HEK293 (cell line): ENCODE measurements at regions not wholly inside any gene's neighbourhood (a gene's known extent, or its start where the extent isn't known, plus 50 kb on each side); places are given as distances from the start of the nearest gene placed in this dataset.

Experiments used
- CTCF ChIA-PET: fragments of 350-600 bp; formaldehyde crosslinking; extraction: SDS; loops from one replicate; lab custom pipeline; 2021; ENCODE audit warnings: antibody characterized with exemption; lab: Yijun Ruan, JAX
- POLR2A ChIA-PET: fragments of 300-600 bp; formaldehyde crosslinking; extraction: SDS; loops from one replicate; lab custom pipeline; 2020; ENCODE audit warnings: antibody characterized with exemption, inconsistent platforms; lab: Yijun Ruan, JAX
- H3K27ac ChIP-seq: fragments of 200-500 bp; sonication (Bioruptor generic); 2 replicates; pipeline ENCODE4 v1.5.1; 2014; ENCODE audit warnings: low read depth, low read length, control low read depth, inconsistent platforms; ENCODE audit errors: extremely low read depth
- H3K36me3 ChIP-seq, 2 experiments: fragments of 200-500 bp in 1 of 2; sonication (Bioruptor generic) in 1 of 2; 1 replicate in 1 of 2; 2 replicates in 1 of 2; pipeline ENCODE4 v1.5.1; 2014 to 2017; ENCODE audit warnings: inconsistent platforms in 2 of 2, low read length in 2 of 2; ENCODE audit not compliant: control insufficient read depth in 2 of 2, insufficient read depth in 1 of 2
- H3K4me1 ChIP-seq: fragments of 200-500 bp; sonication (Bioruptor generic); 2 replicates; pipeline ENCODE4 v1.5.1; 2014; ENCODE audit warnings: mild to moderate bottlenecking, low read length, inconsistent platforms; ENCODE audit not compliant: control insufficient read depth, insufficient read depth
- H3K4me3 ChIP-seq: 2 replicates; pipeline ENCODE4 v1.5.1; 2011; ENCODE audit warnings: low read depth, mild to moderate bottlenecking, control low read depth, low read length, moderate library complexity
- H3K9me3 ChIP-seq: fragments of 200-500 bp; sonication (Bioruptor generic); 2 replicates; pipeline ENCODE4 v1.5.1; 2014; ENCODE audit warnings: low read depth, low read length, inconsistent platforms; ENCODE audit not compliant: control insufficient read depth, insufficient read depth
- BCL11B ChIP-seq: fragments of 450-650 bp; formaldehyde crosslinking; IDR thresholded peaks from 2 replicates; pipeline ENCODE4 v1.5.1; 2016; ENCODE audit warnings: low read depth, missing biosample characterization, missing genetic modification characterization
- GLIS1 ChIP-seq: fragments of 450-650 bp; formaldehyde crosslinking; IDR thresholded peaks from 2 replicates; pipeline ENCODE4 v1.5.1; 2016; ENCODE audit warnings: missing biosample characterization, missing genetic modification characterization
- KLF10 ChIP-seq: fragments of 450-650 bp; IDR thresholded peaks from 2 replicates; pipeline ENCODE4 v1.5.1; 2018; ENCODE audit warnings: missing biosample characterization, mild to moderate bottlenecking, missing genetic modification characterization
- KLF17 ChIP-seq: fragments of 450-650 bp; formaldehyde crosslinking; IDR thresholded peaks from 2 replicates; pipeline ENCODE4 v1.5.1; 2016; ENCODE audit warnings: missing biosample characterization, missing genetic modification characterization
- PATZ1 ChIP-seq: fragments of 450-650 bp; formaldehyde crosslinking; IDR thresholded peaks from 2 replicates; pipeline ENCODE4 v1.5.1; 2016; ENCODE audit warnings: missing biosample characterization, missing genetic modification characterization
- RBAK ChIP-seq: fragments of 450-650 bp; formaldehyde crosslinking; IDR thresholded peaks from 2 replicates; pipeline ENCODE4 v1.5.1; 2016; ENCODE audit warnings: missing biosample characterization, missing genetic modification characterization
- REPIN1 ChIP-seq: fragments of 450-650 bp; formaldehyde crosslinking; IDR thresholded peaks from 2 replicates; pipeline ENCODE4 v1.5.1; 2017; ENCODE audit warnings: missing biosample characterization, missing genetic modification characterization, low read depth
- SETDB1 ChIP-seq: IDR thresholded peaks from one replicate; pipeline ENCODE4 v1.6.1; 2017; ENCODE audit warnings: mild to moderate bottlenecking, low read length, moderate library complexity, mixed read lengths; ENCODE audit not compliant: insufficient read length
- ZFP41 ChIP-seq: fragments of 450-650 bp; formaldehyde crosslinking; IDR thresholded peaks from 2 replicates; pipeline ENCODE4 v1.5.1; 2016; ENCODE audit warnings: missing biosample characterization, missing genetic modification characterization, borderline replicate concordance
- ZNF132 ChIP-seq: fragments of 450-650 bp; formaldehyde crosslinking; IDR thresholded peaks from 2 replicates; pipeline ENCODE4 v1.5.1; 2017; ENCODE audit warnings: missing biosample characterization, missing genetic modification characterization, borderline replicate concordance
- ZNF155 ChIP-seq: fragments of 450-650 bp; formaldehyde crosslinking; IDR thresholded peaks from 2 replicates; pipeline ENCODE4 v1.5.1; 2016; ENCODE audit warnings: missing biosample characterization, missing genetic modification characterization
- ZNF16 ChIP-seq: fragments of 450-650 bp; formaldehyde crosslinking; IDR thresholded peaks from 2 replicates; pipeline ENCODE4 v1.5.1; 2016; ENCODE audit warnings: low read depth, missing biosample characterization, missing genetic modification characterization
- ZNF18 ChIP-seq: fragments of 450-650 bp; formaldehyde crosslinking; IDR thresholded peaks from 2 replicates; pipeline ENCODE4 v1.5.1; 2016; ENCODE audit warnings: missing biosample characterization, missing genetic modification characterization
- ZNF280D ChIP-seq: fragments of 450-650 bp; formaldehyde crosslinking; IDR thresholded peaks from 2 replicates; pipeline ENCODE4 v1.5.1; 2016; ENCODE audit warnings: missing biosample characterization, missing genetic modification characterization
- ZNF292 ChIP-seq: fragments of 450-650 bp; formaldehyde crosslinking; IDR thresholded peaks from 2 replicates; pipeline ENCODE4 v1.5.1; 2016; ENCODE audit warnings: low read depth, missing biosample characterization, missing genetic modification characterization, borderline replicate concordance
- ZNF302 ChIP-seq: fragments of 450-650 bp; formaldehyde crosslinking; IDR thresholded peaks from 2 replicates; pipeline ENCODE4 v1.5.1; 2016; ENCODE audit warnings: missing biosample characterization, missing genetic modification characterization, low read depth
- ZNF426 ChIP-seq: fragments of 450-650 bp; formaldehyde crosslinking; IDR thresholded peaks from 2 replicates; pipeline ENCODE4 v1.5.1; 2017; ENCODE audit warnings: missing biosample characterization, missing genetic modification characterization, mild to moderate bottlenecking, inconsistent platforms, moderate library complexity
- ZNF433 ChIP-seq: fragments of 450-650 bp; formaldehyde crosslinking; IDR thresholded peaks from 2 replicates; pipeline ENCODE4 v1.5.1; 2016; ENCODE audit warnings: missing biosample characterization, missing genetic modification characterization, low read depth
- ZNF514 ChIP-seq: fragments of 450-650 bp; formaldehyde crosslinking; IDR thresholded peaks from 2 replicates; pipeline ENCODE4 v1.5.1; 2016; ENCODE audit warnings: missing biosample characterization, missing genetic modification characterization
- ZNF561 ChIP-seq: fragments of 450-650 bp; IDR thresholded peaks from 2 replicates; pipeline ENCODE4 v1.5.1; 2018; ENCODE audit warnings: missing biosample characterization, missing genetic modification characterization, borderline replicate concordance
- ZNF596 ChIP-seq: fragments of 450-650 bp; IDR thresholded peaks from 2 replicates; pipeline ENCODE4 v1.5.0; 2018; ENCODE audit warnings: missing biosample characterization, mild to moderate bottlenecking, missing genetic modification characterization, moderate library complexity
- ZNF600 ChIP-seq: fragments of 450-650 bp; formaldehyde crosslinking; IDR thresholded peaks from 2 replicates; pipeline ENCODE4 v1.5.1; 2016; ENCODE audit warnings: missing biosample characterization, missing genetic modification characterization
- ZNF629 ChIP-seq: fragments of 450-650 bp; formaldehyde crosslinking; IDR thresholded peaks from 2 replicates; pipeline ENCODE4 v1.5.1; 2017; ENCODE audit warnings: missing biosample characterization, missing genetic modification characterization
- ZNF639 ChIP-seq: fragments of 450-650 bp; formaldehyde crosslinking; IDR thresholded peaks from 2 replicates; pipeline ENCODE4 v1.5.1; 2016; ENCODE audit warnings: missing biosample characterization, missing genetic modification characterization
- ZSCAN30 ChIP-seq: fragments of 450-650 bp; IDR thresholded peaks from 2 replicates; pipeline ENCODE4 v1.5.1; 2018; ENCODE audit warnings: missing biosample characterization, mild to moderate bottlenecking, missing genetic modification characterization, moderate library complexity

GRCh38 chr1:229116114-229116513 lies 154.8 kb upstream of the RAB4A start:
- Histone ChIP-seq H3K36me3 (no peaks in the 10 kb centered on the region), H3K4me1 (peaks cover 17% of the 10 kb centered on the region), H3K9me3 (no peaks in the 10 kb centered on the region)
- CTCF ChIA-PET = interaction anchor here (0.8 to 1.5 kb wide), 2 partner anchors 91 to 111 kb away, joined by 3 to 5 read pairs; no protein-coding TSS in a partner anchor
- no peak for TF ChIP-seq ZNF302 (tag by site-specific recombination)
- no peak for TF ChIP-seq SETDB1
- TF ChIP-seq ZFP41 (tag by site-specific recombination) = no peak
- TF ChIP-seq ZNF155 (tag by site-specific recombination) = no peak
- TF ChIP-seq ZNF18 (tag by site-specific recombination) = no peak
- TF ChIP-seq REPIN1 (tag by site-specific recombination) = no peak
- TF ChIP-seq, all 188 proteins: peak for 0
- H3K27ac ChIP-seq = no peak overlapping the region
- no peak overlapping the region for H3K4me3 ChIP-seq
- POLR2A ChIA-PET = no interaction called here

GRCh38 chr1:229117664-229118300 lies 153.1 kb upstream of the RAB4A start:
- Histone ChIP-seq H3K27ac (no peak overlapping the region), H3K4me3 (no peak overlapping the region), H3K36me3 (no peaks in the 10 kb centered on the region), H3K9me3 (no peaks in the 10 kb centered on the region), H3K4me1 (peaks cover 14% of the 10 kb centered on the region)
- CTCF ChIA-PET = interaction anchor here (0.7 to 1.8 kb wide), 5 partner anchors 7 to 112 kb away, joined by 3 to 5 read pairs (median 4); no protein-coding TSS in a partner anchor
- POLR2A ChIA-PET = interaction anchor here (0.8 to 1.0 kb wide), 2 partner anchors 30 to 383 kb away, joined by 3 read pairs; no protein-coding TSS in a partner anchor
- TF ChIP-seq ZNF600 (tag by site-specific recombination) (peak; percentile 56; the same call in 1 of the 2 replicates), ZNF514 (tag by site-specific recombination) (no peak), BCL11B (tag by site-specific recombination) (no peak), ZNF433 (tag by site-specific recombination) (no peak), ZNF426 (tag by site-specific recombination) (no peak), ZNF280D (tag by site-specific recombination) (no peak), ZNF561 (peak; percentile 42; the same call in 1 of the 2 replicates), PATZ1 (tag by site-specific recombination) (peak; percentile 80), RBAK (tag by site-specific recombination) (no peak), ZSCAN30 (tag by site-specific recombination) (no peak), ZNF629 (tag by site-specific recombination) (0 out of 2 replicates have a peak, but pooled peaks have one; percentile 11), ZNF639 (tag by site-specific recombination) (no peak), GLIS1 (tag by site-specific recombination) (peak; percentile 84), ZNF132 (tag by site-specific recombination) (no peak), ZNF596 (no peak), ZNF16 (tag by site-specific recombination) (no peak), KLF17 (tag by site-specific recombination) (0 out of 2 replicates have a peak, but pooled peaks have one; percentile 71), ZNF292 (tag by site-specific recombination) (no peak), KLF10 (no peak)
